ENCODE measurements at regions not wholly inside any gene's neighbourhood (a gene's known extent, or its start where the extent isn't known, plus 50 kb on each side); places are given as distances from the start of the nearest gene placed in this dataset.

- no peak overlapping the region for H3K4me3 ChIP-seq (ENCODE audit: low read depth, low read length)
- no peak for TF ChIP-seq CTCF (IDR thresholded peaks at IDR 0.05; ENCODE audit: low read depth, low read length)
Measured at GRCh38 chr13:109979228-109979627, 192.8 kb upstream of the IRS2 start.

- no peak overlapping the region for H3K4me3 ChIP-seq (ENCODE audit: low read depth, low read length)
- TF ChIP-seq CTCF (IDR thresholded peaks at IDR 0.05; ENCODE audit: low read depth, low read length), result no peak
Measured at GRCh38 chr13:109977212-109977968, 191.0 kb upstream of the IRS2 start.

- no peak overlapping the region for H3K4me3 ChIP-seq (ENCODE audit: low read depth, low read length)
- TF ChIP-seq CTCF (IDR thresholded peaks at IDR 0.05; ENCODE audit: low read depth, low read length), result no peak
Measured at GRCh38 chr13:109976206-109976997, 190.0 kb upstream of the IRS2 start.

GRCh38 chr13:109974354-109974753 lies 188.0 kb upstream of the IRS2 start:
- no peak for TF ChIP-seq CTCF (IDR thresholded peaks at IDR 0.05; ENCODE audit: low read depth, low read length)
- H3K4me3 ChIP-seq (ENCODE audit: low read depth, low read length), result no peak overlapping the region

GRCh38 chr13:109973279-109973678 lies 186.9 kb upstream of the IRS2 start:
- TF ChIP-seq CTCF (IDR thresholded peaks at IDR 0.05; ENCODE audit: low read depth, low read length), result no peak
- H3K4me3 ChIP-seq (ENCODE audit: low read depth, low read length), result no peak overlapping the region

- no peak overlapping the region for H3K4me3 ChIP-seq (ENCODE audit: low read depth, low read length)
- no peak for TF ChIP-seq CTCF (IDR thresholded peaks at IDR 0.05; ENCODE audit: low read depth, low read length)
Measured at GRCh38 chr13:109971456-109972090, 185.2 kb upstream of the IRS2 start.

- no peak for TF ChIP-seq CTCF (IDR thresholded peaks at IDR 0.05; ENCODE audit: low read depth, low read length)
- H3K4me3 ChIP-seq (ENCODE audit: low read depth, low read length), result no peak overlapping the region
Measured at GRCh38 chr13:109971006-109971405, 184.6 kb upstream of the IRS2 start.
